ENCODE measurements at regions not wholly inside any gene's neighbourhood (a gene's known extent, or its start where the extent isn't known, plus 50 kb on each side); places are given as distances from the start of the nearest gene placed in this dataset.

GRCh38 chr2:18342901-18343300, 217.6 kb downstream of the RDH14 start:
- TF ChIP-seq CTCF (IDR thresholded peaks at IDR 0.05 in 8 of 11, conservative IDR thresholded peaks at IDR 0.05 in 3 of 11) (no peak), POLR2AphosphoS5 (IDR thresholded peaks at IDR 0.05) (no peak)

All from spleen (tissue), 7 donors.